GM12878 (cell line): ENCODE measurements at regions not wholly inside any gene's neighbourhood (a gene's known extent, or its start where the extent isn't known, plus 50 kb on each side); places are given as distances from the start of the nearest gene placed in this dataset.

Source experiments
- CHD1 ChIP-seq: IDR thresholded peaks from 2 replicates; pipeline ENCODE4 v1.6.1; 2012; ENCODE audit warnings: low read depth, low read length, improper control_type of control experiment
- EED ChIP-seq: sonication (generic); IDR thresholded peaks from 2 replicates; pipeline ENCODE4 v1.6.1; 2016; ENCODE audit warnings: antibody characterized with exemption, low read depth
- JUND ChIP-seq: IDR thresholded peaks from 2 replicates; pipeline ENCODE4 v1.6.1; 2012; ENCODE audit warnings: low read depth, mild to moderate bottlenecking, low read length, improper control_type of control experiment, moderate library complexity
- NFXL1 ChIP-seq: fragments of 450-650 bp; IDR thresholded peaks from 2 replicates; pipeline ENCODE4 v1.6.1; 2017; ENCODE audit warnings: antibody characterized with exemption, mild to moderate bottlenecking, borderline replicate concordance
- RAD21 ChIP-seq: IDR thresholded peaks from 2 replicates; pipeline ENCODE4 v1.6.1; 2011; ENCODE audit warnings: mild to moderate bottlenecking, low read depth, low read length, moderate library complexity; ENCODE audit not compliant: insufficient read depth
- SMARCA5 ChIP-seq: fragments of 450-650 bp; IDR thresholded peaks from 2 replicates; pipeline ENCODE4 v1.6.1; 2017; ENCODE audit warnings: mild to moderate bottlenecking
- SPI1 ChIP-seq: IDR thresholded peaks from 2 replicates; pipeline ENCODE4 v1.6.1; 2011; ENCODE audit warnings: low read depth, mild to moderate bottlenecking, low read length, moderate library complexity, borderline replicate concordance; ENCODE audit not compliant: insufficient read depth
- SUZ12 ChIP-seq: fragments of 200-600 bp; sonication (generic); IDR thresholded peaks from one replicate; pipeline ENCODE4 v1.6.1; 2018; ENCODE audit warnings: antibody characterized with exemption, mild to moderate bottlenecking; ENCODE audit not compliant: unreplicated experiment
- ZBED1 ChIP-seq: IDR thresholded peaks from 2 replicates; pipeline ENCODE4 v1.6.1; 2016; ENCODE audit warnings: borderline replicate concordance
- TF ChIP-seq, protein P1 (sequence below): fragments of 450-650 bp; formaldehyde crosslinking; IDR thresholded peaks from 2 replicates; pipeline ENCODE4 v1.5.0; 2022; ENCODE audit warnings: mild to moderate bottlenecking, missing genetic modification characterization
- TF ChIP-seq, protein P2 (sequence below): fragments of 450-650 bp; IDR thresholded peaks from 2 replicates; pipeline ENCODE4 v1.6.1; 2017; ENCODE audit warnings: antibody characterized with exemption, mild to moderate bottlenecking, moderate library complexity
- TF ChIP-seq, protein P3 (sequence below): IDR thresholded peaks from 2 replicates; pipeline ENCODE4 v1.6.1; 2012; ENCODE audit warnings: improper control_type of control experiment, low read depth, low read length; ENCODE audit not compliant: insufficient replicate concordance

DNA sequence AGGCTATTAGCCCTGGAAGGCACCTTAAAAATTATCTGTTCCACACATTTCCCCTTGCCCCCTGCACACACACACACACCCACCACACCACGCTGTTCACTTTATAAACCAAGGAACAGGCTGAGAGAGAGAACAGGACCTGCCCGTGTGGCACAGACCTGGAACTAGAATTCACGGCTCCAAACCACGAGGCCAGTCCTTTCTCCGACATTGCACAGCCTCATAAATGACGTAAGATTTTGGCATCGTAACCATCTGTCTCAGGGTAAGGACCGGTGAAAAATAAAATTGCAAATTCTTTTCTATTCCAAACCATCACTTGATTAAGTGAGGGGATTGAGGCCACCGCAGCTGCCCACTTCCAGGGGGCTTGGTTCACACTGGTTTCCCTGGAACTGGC lies 330.3 kb downstream of the BCOR start (continued):
- TF ChIP-seq, protein P1, sequence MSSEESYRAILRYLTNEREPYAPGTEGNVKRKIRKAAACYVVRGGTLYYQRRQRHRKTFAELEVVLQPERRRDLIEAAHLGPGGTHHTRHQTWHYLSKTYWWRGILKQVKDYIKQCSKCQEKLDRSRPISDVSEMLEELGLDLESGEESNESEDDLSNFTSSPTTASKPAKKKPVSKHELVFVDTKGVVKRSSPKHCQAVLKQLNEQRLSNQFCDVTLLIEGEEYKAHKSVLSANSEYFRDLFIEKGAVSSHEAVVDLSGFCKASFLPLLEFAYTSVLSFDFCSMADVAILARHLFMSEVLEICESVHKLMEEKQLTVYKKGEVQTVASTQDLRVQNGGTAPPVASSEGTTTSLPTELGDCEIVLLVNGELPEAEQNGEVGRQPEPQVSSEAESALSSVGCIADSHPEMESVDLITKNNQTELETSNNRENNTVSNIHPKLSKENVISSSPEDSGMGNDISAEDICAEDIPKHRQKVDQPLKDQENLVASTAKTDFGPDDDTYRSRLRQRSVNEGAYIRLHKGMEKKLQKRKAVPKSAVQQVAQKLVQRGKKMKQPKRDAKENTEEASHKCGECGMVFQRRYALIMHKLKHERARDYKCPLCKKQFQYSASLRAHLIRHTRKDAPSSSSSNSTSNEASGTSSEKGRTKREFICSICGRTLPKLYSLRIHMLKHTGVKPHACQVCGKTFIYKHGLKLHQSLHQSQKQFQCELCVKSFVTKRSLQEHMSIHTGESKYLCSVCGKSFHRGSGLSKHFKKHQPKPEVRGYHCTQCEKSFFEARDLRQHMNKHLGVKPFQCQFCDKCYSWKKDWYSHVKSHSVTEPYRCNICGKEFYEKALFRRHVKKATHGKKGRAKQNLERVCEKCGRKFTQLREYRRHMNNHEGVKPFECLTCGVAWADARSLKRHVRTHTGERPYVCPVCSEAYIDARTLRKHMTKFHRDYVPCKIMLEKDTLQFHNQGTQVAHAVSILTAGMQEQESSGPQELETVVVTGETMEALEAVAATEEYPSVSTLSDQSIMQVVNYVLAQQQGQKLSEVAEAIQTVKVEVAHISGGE (CRISPR knock-in tag) = no peak
- TF ChIP-seq SPI1 = no peak
- TF ChIP-seq EED = no peak
- no peak for TF ChIP-seq CHD1
- TF ChIP-seq, protein P2, sequence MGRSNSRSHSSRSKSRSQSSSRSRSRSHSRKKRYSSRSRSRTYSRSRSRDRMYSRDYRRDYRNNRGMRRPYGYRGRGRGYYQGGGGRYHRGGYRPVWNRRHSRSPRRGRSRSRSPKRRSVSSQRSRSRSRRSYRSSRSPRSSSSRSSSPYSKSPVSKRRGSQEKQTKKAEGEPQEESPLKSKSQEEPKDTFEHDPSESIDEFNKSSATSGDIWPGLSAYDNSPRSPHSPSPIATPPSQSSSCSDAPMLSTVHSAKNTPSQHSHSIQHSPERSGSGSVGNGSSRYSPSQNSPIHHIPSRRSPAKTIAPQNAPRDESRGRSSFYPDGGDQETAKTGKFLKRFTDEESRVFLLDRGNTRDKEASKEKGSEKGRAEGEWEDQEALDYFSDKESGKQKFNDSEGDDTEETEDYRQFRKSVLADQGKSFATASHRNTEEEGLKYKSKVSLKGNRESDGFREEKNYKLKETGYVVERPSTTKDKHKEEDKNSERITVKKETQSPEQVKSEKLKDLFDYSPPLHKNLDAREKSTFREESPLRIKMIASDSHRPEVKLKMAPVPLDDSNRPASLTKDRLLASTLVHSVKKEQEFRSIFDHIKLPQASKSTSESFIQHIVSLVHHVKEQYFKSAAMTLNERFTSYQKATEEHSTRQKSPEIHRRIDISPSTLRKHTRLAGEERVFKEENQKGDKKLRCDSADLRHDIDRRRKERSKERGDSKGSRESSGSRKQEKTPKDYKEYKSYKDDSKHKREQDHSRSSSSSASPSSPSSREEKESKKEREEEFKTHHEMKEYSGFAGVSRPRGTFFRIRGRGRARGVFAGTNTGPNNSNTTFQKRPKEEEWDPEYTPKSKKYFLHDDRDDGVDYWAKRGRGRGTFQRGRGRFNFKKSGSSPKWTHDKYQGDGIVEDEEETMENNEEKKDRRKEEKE = no peak
- no peak for TF ChIP-seq SUZ12
- TF ChIP-seq, protein P3, sequence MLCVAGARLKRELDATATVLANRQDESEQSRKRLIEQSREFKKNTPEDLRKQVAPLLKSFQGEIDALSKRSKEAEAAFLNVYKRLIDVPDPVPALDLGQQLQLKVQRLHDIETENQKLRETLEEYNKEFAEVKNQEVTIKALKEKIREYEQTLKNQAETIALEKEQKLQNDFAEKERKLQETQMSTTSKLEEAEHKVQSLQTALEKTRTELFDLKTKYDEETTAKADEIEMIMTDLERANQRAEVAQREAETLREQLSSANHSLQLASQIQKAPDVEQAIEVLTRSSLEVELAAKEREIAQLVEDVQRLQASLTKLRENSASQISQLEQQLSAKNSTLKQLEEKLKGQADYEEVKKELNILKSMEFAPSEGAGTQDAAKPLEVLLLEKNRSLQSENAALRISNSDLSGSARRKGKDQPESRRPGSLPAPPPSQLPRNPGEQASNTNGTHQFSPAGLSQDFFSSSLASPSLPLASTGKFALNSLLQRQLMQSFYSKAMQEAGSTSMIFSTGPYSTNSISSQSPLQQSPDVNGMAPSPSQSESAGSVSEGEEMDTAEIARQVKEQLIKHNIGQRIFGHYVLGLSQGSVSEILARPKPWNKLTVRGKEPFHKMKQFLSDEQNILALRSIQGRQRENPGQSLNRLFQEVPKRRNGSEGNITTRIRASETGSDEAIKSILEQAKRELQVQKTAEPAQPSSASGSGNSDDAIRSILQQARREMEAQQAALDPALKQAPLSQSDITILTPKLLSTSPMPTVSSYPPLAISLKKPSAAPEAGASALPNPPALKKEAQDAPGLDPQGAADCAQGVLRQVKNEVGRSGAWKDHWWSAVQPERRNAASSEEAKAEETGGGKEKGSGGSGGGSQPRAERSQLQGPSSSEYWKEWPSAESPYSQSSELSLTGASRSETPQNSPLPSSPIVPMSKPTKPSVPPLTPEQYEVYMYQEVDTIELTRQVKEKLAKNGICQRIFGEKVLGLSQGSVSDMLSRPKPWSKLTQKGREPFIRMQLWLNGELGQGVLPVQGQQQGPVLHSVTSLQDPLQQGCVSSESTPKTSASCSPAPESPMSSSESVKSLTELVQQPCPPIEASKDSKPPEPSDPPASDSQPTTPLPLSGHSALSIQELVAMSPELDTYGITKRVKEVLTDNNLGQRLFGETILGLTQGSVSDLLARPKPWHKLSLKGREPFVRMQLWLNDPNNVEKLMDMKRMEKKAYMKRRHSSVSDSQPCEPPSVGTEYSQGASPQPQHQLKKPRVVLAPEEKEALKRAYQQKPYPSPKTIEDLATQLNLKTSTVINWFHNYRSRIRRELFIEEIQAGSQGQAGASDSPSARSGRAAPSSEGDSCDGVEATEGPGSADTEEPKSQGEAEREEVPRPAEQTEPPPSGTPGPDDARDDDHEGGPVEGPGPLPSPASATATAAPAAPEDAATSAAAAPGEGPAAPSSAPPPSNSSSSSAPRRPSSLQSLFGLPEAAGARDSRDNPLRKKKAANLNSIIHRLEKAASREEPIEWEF = no peak
- TF ChIP-seq NFXL1 = no peak
- no peak for TF ChIP-seq SMARCA5
- TF ChIP-seq JUND = no peak
- TF ChIP-seq RAD21 = no peak
- TF ChIP-seq ZBED1 = no peak
